RPMI7951 (cell line): ENCODE measurements at regions not wholly inside any gene's neighbourhood (a gene's known extent, or its start where the extent isn't known, plus 50 kb on each side); places are given as distances from the start of the nearest gene placed in this dataset.

Source experiments
- DNase-seq: peaks from one replicate; pipeline ENCODE4 v3.0.0-alpha.2; 2012; ENCODE audit warnings: low read depth

DNA sequence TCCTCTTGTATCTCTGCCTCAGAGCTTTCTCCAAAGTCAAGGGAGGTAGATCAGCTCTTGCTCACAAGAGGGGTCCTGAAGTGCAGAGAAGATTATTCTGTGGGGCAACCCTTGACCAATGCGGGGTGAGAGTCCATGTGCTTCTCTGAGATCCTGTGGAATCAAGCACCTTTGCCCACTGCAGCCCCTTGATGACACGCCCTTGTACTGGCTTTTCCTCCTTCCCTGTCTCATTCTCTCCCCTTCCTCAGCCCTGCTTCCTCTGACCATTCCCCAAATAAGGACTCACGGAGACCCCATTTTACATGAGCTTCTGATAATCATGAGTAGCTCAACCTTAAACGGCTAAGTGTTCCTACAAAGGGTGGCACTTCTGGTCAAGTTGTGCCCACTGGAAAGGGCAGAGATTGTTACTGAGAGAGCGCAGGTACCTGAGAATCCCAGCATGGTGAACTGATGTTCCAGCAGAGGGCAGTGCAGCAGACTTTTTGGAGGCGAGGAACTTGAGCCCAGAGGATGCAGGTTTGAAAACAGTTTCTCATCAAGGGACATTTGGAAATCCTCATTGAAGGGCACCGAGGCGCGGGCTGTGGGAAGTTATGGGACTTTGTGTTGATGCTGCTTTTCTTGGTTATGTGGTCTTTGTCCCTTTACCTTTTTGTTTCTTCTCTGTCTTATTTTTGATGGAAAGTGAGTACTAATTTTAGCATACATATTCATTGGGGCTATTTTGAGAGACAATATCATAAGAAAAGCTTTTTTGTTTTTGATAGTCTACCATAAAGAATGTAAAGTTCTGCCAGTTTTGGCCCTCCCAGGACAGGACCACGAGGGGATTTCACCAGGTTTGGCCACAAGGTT, 201.3 kb downstream of the RBM46 start:
- peak; percentile 34 for DNase-seq

DNA sequence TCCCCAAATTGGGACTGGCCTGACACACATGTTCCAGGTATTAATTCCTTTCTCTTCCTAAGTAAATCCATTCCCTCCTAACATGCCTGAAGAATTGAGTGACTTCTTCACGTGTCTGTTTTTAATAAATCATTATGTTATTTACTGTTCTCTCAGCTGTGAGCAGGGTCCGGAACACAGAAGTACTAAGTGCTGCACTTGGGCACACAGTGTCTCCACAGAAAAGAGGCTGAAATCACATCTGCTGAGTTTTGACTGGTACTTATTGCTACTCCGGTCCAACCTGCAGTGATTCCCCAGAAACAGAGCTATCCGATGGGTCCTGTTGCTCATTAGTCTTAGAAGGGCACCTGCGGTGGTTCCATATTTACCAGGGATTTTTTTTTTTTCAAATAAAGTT, 202.6 kb downstream of the RBM46 start:
- no peak for DNase-seq

DNA sequence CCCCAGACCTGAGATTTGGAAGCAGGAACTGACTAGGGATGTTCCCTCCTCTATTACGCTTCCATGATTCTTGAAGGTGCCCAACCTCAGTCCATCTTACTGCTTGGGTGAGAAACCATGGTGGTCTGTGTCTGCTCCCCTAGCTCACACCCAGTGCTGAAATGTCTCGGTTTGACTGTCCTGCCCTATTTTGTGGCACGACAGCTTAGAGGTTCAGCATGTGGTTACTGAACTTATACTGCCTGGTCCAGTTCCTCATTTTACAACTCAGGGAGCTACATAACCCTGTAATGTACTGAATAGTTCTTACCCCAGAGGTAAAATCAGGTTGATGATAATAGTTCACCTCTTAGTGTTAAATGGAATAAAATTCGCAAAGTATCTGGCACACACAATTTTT, 203.1 kb downstream of the RBM46 start:
- DNase-seq, result no peak

DNA sequence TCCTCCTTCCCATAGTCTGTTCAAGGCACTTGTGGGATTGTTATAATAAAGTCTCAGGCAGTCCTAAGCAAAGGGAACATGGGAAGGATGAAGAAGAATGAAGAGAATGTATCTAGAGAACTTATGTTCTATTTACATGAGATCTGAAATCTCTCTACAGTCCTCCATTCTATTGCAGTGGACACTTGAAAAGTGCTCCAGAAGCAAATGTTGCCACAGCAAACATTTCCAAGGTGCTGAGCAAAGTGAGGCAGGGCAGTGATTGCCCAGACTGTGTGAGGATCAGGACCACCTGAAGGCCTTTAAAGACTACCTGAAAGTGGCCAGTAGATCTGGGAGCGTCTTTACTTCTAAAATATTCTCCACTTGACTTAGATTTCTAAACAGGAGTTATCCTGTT, 203.5 kb downstream of the RBM46 start:
- DNase-seq, result no peak

DNA sequence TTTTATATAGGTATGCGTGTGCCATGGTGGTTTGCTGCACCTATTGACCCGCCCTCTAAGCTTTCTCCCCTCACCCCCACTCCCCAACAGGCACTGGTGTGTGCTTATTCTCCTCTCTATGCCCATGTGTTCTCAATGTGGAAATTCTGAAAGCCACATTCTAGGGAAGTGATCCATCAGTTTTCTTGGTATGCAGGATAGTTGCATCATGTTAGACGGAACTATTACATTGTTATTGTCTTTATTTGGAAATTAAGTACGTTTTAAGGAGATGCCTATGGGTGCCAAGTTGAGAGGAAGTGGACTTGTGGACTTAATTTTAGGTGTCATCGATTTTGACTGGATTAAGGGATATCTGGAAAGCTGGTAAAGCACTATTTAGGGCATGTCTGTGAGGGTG, 204.6 kb downstream of the RBM46 start:
- DNase-seq, result no peak

DNA sequence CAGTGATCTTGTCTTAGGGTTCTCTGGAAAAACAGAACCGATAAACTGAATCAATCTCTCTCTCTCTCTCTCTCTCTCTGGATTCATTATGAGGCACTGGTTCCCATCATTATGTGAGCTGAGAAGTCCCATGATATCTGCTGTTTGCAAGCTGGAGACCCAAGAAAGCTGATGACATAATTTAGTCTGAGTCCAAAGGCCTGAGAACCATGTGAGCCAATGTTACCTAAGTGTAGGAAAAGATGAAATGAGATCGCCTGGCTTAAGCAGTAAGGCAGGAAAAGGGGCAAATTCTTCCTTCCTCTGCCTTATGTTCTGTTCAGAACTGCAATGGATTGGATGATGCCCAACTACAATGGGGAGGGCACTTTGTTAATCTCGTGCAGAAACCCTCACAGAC, 207.4 kb downstream of the RBM46 start:
- DNase-seq, result no peak

DNA sequence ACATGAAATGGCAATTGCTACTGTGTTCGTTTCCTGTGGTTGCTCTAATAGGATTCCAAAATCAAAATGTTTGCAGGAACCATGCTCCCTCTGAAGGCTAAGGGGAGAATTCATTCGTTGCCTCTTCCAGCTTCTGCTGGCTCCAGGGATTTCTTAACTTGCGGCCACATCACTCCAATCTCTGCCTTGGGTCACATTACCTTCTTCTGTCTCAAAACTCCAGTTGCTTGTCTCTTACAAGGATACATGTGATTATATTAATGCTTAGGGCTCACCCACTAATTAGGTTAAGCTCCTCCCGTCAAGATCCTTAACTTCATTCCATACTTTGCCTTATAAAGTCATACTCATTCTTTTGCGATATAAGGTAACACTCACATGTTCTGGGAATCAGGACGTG, 208.4 kb downstream of the RBM46 start:
- DNase-seq, result no peak

DNA sequence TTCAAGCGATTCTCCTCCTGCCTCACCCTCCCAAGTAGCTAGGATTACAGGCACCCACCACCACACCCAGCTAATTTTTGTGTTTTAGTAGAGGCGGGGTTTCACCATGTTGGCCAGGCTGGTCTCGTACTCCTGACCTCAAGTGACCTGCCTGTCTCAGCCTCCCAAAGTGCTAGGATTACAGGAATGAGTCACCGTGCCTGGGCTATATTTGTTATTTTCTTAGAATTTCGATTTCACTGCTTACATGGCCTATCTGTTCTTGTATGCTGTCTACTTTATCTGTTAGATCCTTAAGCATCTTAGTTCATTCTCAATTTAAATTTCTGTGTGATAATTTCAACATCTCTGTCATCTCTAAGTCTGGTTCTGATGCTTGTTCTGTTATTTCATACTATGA, 210.6 kb upstream of the NPY2R start:
- DNase-seq, result peak; percentile 21

DNA sequence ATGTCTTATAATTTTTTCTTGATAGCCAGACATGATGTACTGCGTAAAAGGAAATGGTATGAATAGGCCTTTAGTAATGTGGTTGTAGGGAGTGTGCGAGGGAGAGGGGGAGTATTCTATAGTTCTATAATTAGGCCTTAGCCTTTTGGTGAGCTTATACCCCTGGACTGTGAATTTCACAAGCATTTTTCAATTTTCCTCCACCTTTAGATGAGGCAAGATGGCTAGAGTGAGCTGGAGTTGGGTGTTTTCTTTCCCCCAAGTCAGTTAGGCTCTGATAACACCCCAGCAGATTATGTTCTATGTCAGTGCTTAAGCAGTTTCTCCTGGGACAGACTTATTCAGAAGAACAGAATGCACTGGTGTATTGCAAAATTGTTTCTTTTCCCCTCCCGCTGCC, 210.2 kb upstream of the NPY2R start:
- DNase-seq, result peak; percentile 16

DNA sequence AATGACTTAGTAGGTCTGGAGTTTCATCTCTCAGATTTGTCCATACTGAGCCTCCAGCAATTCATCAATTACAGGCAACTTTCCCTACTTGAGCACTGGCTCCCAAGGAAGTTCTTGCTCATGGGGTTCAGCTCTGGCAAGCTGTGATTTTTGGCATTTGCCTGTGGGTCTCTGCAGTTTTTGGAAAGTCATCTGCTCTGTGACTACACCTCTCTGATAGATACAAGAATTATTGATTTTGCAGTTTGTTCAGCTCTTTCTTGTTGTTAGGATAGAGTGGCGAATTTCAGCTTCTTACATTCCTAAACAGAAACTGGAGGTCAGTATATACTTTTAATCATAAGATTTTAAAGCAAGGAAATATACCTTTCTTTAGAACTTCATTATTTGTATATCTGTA, 209.7 kb upstream of the NPY2R start:
- no peak for DNase-seq

DNA sequence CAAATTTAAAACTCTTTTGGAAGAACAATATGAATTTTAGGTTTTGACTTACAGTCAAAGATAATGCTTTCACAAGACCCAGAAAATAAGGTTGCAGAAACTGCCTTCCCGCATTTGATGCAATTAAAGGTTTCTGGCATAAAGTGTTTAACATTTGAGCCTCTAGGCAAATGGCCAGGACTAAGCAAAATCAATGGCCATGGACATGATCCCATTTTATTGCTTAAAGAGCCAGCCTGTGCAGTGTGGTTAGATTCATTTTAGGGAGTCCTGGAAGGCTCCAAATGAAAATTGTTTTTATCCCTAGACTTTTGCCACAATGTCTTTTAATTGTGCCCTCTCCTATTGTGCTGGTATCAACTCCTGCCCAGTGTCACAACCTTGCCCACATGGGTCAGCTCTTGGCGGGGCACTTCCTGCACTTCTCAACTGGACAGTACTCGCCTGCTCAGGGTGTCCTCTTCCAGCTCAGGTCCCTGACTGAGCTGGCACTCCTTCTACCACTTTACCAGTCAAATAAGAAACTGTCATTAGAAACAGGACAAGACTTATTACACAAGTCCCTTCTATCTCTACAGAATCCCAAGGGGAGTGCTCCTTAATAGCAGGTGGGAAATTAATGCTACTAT, 208.4 kb upstream of the NPY2R start:
- no peak for DNase-seq

DNA sequence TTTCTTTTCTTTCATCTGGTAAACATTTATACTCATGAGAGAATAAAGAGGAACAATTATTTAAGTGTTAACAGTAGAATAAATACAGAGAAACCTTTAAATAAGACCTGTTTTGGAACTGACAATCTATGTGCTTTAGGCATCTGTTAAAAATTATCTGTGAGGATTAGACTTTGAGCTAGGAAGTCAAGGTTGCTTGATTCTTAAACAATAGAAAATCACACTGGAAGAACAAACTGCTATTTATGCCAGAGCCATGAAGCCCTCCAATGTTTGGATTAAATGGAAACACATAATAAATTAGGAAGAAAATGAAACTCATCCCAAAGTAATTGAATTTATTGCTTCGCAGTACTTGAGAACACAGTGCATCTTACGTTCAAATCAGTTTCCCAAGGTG, 207.2 kb upstream of the NPY2R start:
- DNase-seq, result no peak

DNA sequence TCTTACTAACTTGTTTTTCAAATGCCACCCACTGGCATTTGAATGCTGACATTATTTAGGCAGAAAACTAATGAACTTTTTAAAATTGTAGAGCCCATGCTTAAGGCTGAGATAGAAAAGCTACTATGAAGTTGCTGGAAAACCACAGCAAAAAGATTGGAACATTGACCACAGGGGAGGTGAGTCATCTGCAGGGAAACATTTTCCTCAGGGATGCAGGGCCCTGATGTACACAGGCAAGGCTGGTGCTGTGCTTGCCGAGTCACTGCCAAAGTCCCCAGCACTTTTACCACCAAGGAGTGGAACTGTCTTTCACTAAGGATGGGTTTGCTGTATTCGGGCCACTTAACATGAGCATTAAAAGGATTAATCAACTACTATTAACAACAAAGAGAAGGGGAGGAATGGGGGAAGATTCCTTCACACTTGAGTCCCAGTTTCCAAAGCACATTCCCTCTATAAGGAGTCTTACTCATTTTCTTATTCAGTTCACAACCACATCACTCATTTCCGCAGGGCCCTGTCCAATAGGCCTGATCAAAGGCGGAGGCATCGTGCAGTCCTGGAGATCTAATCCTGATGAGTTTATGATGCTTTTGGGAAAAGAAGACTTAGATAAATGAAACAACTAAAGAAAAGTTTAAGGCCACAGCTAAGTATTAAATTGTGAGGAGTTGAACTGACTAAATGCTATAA, 202.9 kb upstream of the NPY2R start:
- peak; percentile 79 for DNase-seq

DNA sequence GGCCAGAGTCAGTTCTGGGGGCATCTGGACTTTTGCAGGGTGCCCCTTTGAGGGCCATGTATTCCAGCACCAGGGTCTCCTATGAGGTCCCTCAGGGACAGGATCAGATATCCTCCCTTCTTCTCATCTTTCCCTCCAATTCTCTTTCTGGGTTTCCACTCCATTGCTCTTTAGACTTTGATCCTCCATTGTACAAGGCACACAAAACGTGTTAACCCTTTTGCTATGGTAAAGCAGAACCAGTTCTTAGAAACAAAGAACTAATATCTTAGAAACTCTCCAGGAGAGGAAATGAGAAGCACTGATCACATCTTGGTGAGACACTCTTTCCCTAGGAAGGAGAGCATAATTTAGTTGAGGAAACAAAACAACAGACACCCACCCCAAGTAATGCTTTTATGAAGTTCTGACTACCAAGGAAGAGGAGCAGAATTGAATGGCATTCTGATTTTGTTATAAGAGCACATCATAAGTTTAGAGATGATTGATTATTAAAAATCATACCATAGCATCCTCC, 200.7 kb upstream of the NPY2R start:
- no peak for DNase-seq

DNA sequence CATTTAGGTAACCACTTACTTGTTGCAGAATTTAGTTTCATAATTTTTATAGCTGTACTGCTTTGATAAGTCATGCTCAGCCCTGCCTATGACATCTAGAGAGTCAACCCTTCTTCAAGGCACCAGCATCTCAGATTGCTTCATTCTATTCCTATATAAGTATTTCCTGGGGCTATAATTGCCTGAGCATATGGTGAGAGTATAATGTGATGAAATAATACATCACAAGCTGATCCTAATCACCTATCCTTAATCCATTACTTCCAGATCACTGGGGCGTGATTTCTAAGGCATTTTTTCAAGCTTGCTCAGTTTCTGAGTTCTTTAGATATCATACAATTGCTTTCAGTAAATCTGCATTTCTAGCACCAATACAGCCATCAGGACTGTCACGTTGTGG, 200.0 kb upstream of the NPY2R start:
- DNase-seq, result no peak

DNA sequence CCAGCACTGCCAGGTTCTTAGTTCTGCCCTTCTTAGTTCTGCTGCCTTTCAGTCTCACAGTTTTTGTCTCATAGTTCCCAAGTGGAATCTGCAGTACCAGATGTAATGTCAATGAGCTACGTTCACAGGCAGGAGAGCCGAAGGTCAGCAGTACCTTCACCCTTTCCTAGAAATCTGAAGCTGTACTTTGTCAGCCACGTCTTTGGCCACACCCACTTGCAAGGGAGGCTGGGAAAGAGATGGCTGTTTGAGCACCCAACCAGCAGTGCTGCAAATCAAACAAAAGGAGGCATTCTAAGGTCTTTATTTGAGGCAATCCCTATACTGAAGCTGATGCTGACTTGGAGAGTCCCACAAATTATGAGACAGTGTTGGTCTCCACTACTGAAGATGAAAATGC, 199.1 kb upstream of the NPY2R start:
- no peak for DNase-seq

DNA sequence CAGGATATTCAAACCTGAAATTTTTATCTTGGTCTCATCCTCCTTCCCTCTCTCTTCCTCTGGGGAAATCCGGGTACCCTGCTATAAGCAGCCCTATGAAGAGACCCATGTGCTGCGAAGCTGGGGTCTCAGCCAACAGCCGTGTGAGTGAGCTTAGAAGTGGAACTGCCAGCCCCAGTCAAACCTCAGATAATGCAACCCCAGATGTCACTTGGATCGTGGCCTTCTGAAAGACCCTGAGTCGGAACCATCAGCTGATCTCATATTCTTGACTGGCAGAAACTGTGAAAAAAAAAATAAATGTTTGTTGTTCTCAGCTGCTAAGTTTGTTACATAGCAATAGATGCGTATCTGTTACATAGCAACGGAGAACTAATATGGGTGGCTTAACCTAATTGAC, 198.1 kb upstream of the NPY2R start:
- DNase-seq, result no peak

DNA sequence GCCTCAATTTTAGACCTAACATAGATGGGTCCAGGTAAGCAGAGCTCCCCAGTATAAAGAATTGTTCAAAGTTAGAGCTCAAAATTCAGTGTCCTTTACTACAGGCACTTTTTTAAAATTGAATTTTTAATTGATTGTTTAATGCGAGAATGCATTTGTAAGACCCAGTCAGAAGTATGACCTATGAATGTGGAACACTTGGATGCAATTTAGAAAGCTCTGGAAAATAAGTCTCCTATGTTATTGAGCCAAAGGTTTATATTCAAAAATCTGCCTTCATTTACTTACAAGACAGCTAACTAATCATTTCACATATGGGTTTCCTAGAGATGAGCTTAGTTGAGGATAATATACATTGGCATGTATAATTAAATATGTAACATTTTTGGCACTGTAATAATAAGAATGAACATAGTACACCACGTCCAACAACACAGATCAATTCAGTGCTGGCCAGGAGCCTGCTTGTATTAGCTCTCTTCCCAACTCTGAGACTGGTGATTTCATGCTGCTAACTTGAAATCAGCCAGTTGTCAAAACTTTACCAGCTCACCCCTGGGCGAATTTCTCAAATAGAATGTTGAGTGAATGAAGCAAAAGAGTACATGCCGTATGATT, 197.2 kb upstream of the NPY2R start:
- no peak for DNase-seq

DNA sequence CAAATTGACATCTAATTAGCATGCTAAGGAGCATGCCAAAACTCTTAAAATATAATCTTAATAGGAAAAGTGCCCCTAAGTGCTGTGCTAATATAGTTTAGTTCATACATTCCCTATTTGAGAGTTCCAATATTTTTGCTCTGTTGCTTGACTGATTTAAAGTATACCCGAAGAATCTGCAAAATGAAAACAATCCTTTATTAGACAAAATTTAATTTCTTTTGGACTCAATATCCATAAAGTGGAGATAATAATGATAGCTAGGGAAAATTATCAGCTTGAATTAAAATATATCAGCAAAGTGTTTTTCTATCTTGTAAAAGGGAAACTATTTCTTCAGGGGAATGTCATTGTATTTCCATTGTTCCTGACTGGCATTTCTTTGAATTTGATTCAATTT, 196.0 kb upstream of the NPY2R start:
- no peak for DNase-seq

DNA sequence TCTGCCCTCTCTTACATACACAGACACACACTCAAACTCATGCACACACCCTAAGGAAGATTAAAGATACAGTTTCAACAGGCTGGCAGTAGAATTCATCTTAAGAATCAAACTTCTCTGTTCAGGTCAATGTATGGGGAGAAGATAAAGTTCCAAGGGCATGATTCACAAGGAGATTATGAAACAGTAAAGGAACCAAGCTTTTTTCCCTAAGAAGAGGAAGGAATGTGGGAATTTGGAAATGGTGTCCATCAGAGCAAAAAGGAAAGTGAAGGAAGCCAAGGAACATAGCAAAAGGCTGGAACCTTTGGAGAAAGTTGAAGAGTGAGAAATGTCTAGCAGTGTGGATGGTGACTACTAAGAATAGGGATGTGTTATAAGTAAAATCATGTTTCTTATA, 191.0 kb upstream of the NPY2R start:
- no peak for DNase-seq

DNA sequence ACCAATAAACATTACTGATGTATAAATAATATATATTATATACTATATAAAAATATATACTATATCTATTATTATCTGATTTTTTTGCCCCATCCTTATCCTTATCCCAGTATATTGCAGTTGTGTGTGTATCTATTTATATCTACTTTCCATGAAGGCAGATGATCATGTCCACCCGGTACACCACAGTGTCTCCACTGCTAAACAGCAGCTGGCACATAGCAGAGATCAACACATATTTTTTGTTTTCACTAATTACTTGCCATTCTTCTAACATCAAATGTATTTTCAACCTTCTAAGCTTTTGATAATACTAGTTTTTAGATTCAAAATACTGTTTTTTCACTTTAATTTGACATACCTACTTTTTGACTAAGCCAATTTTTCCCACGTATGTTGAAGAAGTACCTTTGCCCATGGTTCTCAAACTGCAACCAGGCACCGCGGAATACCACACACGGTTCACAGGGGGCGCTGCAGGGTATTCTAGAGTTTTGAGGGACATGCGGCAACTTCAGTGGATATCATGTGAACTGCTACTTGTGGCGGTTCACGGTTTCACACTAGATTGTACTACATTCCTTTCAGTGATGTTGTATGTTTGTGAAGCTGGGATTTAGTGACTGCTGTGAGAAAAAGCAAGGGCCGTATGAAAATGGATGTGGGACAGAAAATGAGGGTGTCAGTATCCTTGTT, 182.5 kb upstream of the NPY2R start:
- DNase-seq, result no peak

DNA sequence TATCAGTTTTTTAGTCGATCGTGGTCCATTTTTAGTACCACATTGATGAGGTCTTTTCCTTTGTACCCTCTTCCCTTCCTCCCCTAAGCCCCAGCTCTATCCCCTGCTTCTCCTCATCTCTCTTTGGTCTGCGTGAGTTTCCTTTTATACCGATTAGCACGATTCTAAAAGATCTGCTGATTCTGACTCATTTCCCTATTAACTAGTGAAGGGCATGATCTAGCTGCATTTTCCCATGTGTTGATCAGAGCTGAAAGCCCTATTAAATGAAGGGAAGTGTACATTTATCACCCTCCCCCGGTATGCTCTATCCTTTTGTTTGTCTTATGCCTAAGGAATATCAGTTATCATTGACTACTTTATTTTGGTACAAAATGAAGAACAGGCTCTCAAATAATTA, 181.7 kb upstream of the NPY2R start:
- no peak for DNase-seq
